ENCODE measurements at regions not wholly inside any gene's neighbourhood (a gene's known extent, or its start where the extent isn't known, plus 50 kb on each side); places are given as distances from the start of the nearest gene placed in this dataset.

GRCh38 chr3:59517388-59517787, 467.6 kb upstream of the CFAP20DC start:
- Histone ChIP-seq H3K27ac (ENCODE audit: low read depth, low read length) (no peak overlapping the region), H3K9ac (ENCODE audit: low read length) (no peak overlapping the region), H3K27me3 (ENCODE audit: control insufficient read depth, insufficient read depth, low read length) (no peaks in the 10 kb centered on the region), H3K4me1 (ENCODE audit: control insufficient read depth, insufficient read depth, low read length) (peaks cover 18% of the 10 kb centered on the region; the same call in 1 of the 2 replicates), H3K4me3 (ENCODE audit: low read depth, low read length) (no peak overlapping the region), H3K9me3 (ENCODE audit: control insufficient read depth, insufficient read depth, low read depth, low read length) (no peaks in the 10 kb centered on the region), H3K36me3 (ENCODE audit: control insufficient read depth, insufficient read depth, low read length) (no peaks in the 10 kb centered on the region)

GRCh38 chr3:59515966-59516365, 466.1 kb upstream of the CFAP20DC start:
- H3K27ac ChIP-seq (ENCODE audit: low read depth, low read length): no peak overlapping the region
- H3K27me3 ChIP-seq (ENCODE audit: control insufficient read depth, insufficient read depth, low read length): no peaks in the 10 kb centered on the region
- peaks cover 18% of the 10 kb centered on the region; the same call in 1 of the 2 replicates for H3K4me1 ChIP-seq (ENCODE audit: control insufficient read depth, insufficient read depth, low read length)
- no peak overlapping the region for H3K4me3 ChIP-seq (ENCODE audit: low read depth, low read length)
- H3K36me3 ChIP-seq (ENCODE audit: control insufficient read depth, insufficient read depth, low read length): no peaks in the 10 kb centered on the region
- H3K9ac ChIP-seq (ENCODE audit: low read length): no peak overlapping the region
- peaks cover 2% of the 10 kb centered on the region; the same call in 1 of the 2 replicates for H3K9me3 ChIP-seq (ENCODE audit: control insufficient read depth, insufficient read depth, low read depth, low read length)

DNA sequence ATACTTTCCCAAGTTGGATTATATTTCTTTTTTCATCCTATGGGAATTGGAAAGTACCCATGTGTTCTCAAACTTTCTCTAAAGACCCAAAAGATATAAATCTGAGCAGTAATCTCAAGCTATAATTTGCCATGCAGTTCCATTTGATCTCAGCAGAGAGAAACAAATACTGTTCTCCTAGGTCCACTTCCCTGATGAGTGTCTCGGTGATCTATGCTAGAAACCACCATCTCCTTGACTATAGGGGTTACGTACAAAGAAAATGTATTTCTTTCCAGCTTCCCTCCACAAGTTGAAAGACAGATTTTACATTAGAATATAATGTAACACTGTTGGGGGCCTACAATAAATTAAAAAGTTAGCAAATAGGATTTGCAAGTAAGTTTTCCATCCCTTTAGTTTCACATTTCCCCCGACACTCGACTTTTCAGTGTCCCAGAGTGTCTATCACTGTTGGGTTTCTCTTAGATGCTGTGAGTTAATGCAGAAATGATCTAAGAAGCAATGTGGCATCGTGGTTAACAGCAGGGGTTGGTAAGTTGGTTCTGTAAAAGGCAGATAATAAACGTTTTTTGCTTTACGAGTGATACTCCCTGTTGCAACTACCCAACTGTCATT, 465.1 kb upstream of the CFAP20DC start:
- Histone ChIP-seq H3K36me3 (ENCODE audit: control insufficient read depth, insufficient read depth, low read length) (no peaks in the 10 kb centered on the region), H3K27me3 (ENCODE audit: control insufficient read depth, insufficient read depth, low read length) (no peaks in the 10 kb centered on the region), H3K9me3 (ENCODE audit: control insufficient read depth, insufficient read depth, low read depth, low read length) (peaks cover 2% of the 10 kb centered on the region; the same call in 1 of the 2 replicates), H3K9ac (ENCODE audit: low read length) (no peak overlapping the region), H3K27ac (ENCODE audit: low read depth, low read length) (no peak overlapping the region), H3K4me1 (ENCODE audit: control insufficient read depth, insufficient read depth, low read length) (peaks cover 18% of the 10 kb centered on the region; the same call in 1 of the 2 replicates), H3K4me3 (ENCODE audit: low read depth, low read length) (no peak overlapping the region)

- peaks cover 15% of the 10 kb centered on the region; the same call in 1 of the 2 replicates for H3K4me1 ChIP-seq (ENCODE audit: control insufficient read depth, insufficient read depth, low read length)
- no peak overlapping the region for H3K4me3 ChIP-seq (ENCODE audit: low read depth, low read length)
- H3K9ac ChIP-seq (ENCODE audit: low read length): no peak overlapping the region
- no peaks in the 10 kb centered on the region for H3K36me3 ChIP-seq (ENCODE audit: control insufficient read depth, insufficient read depth, low read length)
- H3K27ac ChIP-seq (ENCODE audit: low read depth, low read length): no peak overlapping the region
- H3K27me3 ChIP-seq (ENCODE audit: control insufficient read depth, insufficient read depth, low read length): no peaks in the 10 kb centered on the region
- peaks cover 2% of the 10 kb centered on the region; the same call in 1 of the 2 replicates for H3K9me3 ChIP-seq (ENCODE audit: control insufficient read depth, insufficient read depth, low read depth, low read length)
These were observed 463.7 kb upstream of the CFAP20DC start for GRCh38 chr3:59513570-59513969.

DNA sequence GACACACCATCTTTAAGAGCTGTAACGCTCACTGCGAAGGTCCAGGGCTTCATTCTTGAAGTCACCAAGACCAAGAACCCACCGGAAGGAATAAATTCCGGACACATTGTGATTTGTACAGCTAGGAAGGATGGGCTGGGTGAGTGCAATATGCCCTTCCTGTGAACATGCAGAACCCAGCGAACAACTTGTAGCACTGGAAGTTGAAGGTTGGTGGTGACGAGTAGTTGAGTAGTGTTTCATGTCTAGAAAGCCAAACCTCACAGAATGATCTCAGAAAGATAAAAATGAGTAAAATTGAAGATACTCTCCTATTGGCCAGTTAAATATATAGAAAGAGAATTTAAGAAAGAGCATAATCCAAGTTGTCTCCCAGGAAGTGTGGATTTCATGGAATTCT, 462.2 kb upstream of the CFAP20DC start:
- peaks cover 2% of the 10 kb centered on the region; the same call in 1 of the 2 replicates for H3K9me3 ChIP-seq (ENCODE audit: control insufficient read depth, insufficient read depth, low read depth, low read length)
- H3K9ac ChIP-seq (ENCODE audit: low read length): no peak overlapping the region
- H3K27ac ChIP-seq (ENCODE audit: low read depth, low read length): no peak overlapping the region
- no peaks in the 10 kb centered on the region for H3K27me3 ChIP-seq (ENCODE audit: control insufficient read depth, insufficient read depth, low read length)
- peaks cover 11% of the 10 kb centered on the region; the same call in 1 of the 2 replicates for H3K4me1 ChIP-seq (ENCODE audit: control insufficient read depth, insufficient read depth, low read length)
- H3K4me3 ChIP-seq (ENCODE audit: low read depth, low read length): no peak overlapping the region
- H3K36me3 ChIP-seq (ENCODE audit: control insufficient read depth, insufficient read depth, low read length): no peaks in the 10 kb centered on the region

DNA sequence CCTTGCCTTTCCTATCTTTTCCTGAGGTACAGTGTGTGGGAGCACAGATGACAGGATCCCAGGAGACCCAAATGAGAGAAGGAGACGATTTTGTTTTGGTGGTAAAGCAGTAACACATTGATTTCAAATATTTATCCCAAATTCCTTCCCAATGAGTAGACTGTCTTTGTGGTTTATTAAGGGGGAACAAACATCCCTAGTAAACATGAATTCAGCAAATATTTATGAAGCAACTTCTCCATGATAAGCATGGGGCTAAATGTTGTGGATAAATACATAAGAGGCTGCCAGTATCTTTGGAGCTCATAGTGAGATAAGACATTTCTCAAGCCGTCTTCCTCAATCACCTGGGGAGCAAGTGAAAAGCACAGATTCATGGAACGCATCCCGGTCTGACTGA, 460.8 kb upstream of the CFAP20DC start:
- Histone ChIP-seq H3K9me3 (ENCODE audit: control insufficient read depth, insufficient read depth, low read depth, low read length) (peaks cover 2% of the 10 kb centered on the region; the same call in 1 of the 2 replicates), H3K36me3 (ENCODE audit: control insufficient read depth, insufficient read depth, low read length) (no peaks in the 10 kb centered on the region), H3K27me3 (ENCODE audit: control insufficient read depth, insufficient read depth, low read length) (no peaks in the 10 kb centered on the region), H3K9ac (ENCODE audit: low read length) (no peak overlapping the region), H3K27ac (ENCODE audit: low read depth, low read length) (no peak overlapping the region), H3K4me3 (ENCODE audit: low read depth, low read length) (no peak overlapping the region), H3K4me1 (ENCODE audit: control insufficient read depth, insufficient read depth, low read length) (peaks cover 6% of the 10 kb centered on the region; the same call in 1 of the 2 replicates)

GRCh38 chr3:59508273-59508672, 458.4 kb upstream of the CFAP20DC start:
- Histone ChIP-seq H3K27ac (ENCODE audit: low read depth, low read length) (no peak overlapping the region), H3K9ac (ENCODE audit: low read length) (no peak overlapping the region), H3K27me3 (ENCODE audit: control insufficient read depth, insufficient read depth, low read length) (no peaks in the 10 kb centered on the region), H3K4me3 (ENCODE audit: low read depth, low read length) (no peak overlapping the region), H3K4me1 (ENCODE audit: control insufficient read depth, insufficient read depth, low read length) (no peaks in the 10 kb centered on the region; the same call in 1 of the 2 replicates), H3K36me3 (ENCODE audit: control insufficient read depth, insufficient read depth, low read length) (no peaks in the 10 kb centered on the region), H3K9me3 (ENCODE audit: control insufficient read depth, insufficient read depth, low read depth, low read length) (peaks cover 2% of the 10 kb centered on the region; the same call in 1 of the 2 replicates)

DNA sequence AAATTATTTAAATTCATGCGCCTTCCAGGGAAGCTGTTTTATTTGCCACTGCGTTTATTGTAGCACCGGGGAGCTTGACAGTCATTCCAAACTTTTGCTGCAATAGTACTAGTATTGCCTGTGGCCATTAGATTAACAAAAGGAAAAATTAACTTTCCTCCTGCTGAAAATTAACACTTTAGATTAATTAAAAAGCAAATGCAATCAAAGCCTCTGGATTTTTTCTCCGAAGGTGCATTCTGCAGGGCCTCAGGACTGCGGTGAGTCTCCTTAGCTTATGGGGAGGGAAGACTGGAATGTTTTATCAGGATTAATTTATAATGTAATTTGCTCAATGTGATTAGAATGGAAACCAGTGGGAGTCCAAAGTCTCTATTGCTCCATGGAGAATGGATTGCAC, 456.4 kb upstream of the CFAP20DC start:
- H3K27me3 ChIP-seq (ENCODE audit: control insufficient read depth, insufficient read depth, low read length): no peaks in the 10 kb centered on the region
- no peaks in the 10 kb centered on the region for H3K9me3 ChIP-seq (ENCODE audit: control insufficient read depth, insufficient read depth, low read depth, low read length)
- H3K27ac ChIP-seq (ENCODE audit: low read depth, low read length): no peak overlapping the region
- no peaks in the 10 kb centered on the region for H3K36me3 ChIP-seq (ENCODE audit: control insufficient read depth, insufficient read depth, low read length)
- no peak overlapping the region for H3K9ac ChIP-seq (ENCODE audit: low read length)
- H3K4me3 ChIP-seq (ENCODE audit: low read depth, low read length): no peak overlapping the region
- no peaks in the 10 kb centered on the region; the same call in 1 of the 2 replicates for H3K4me1 ChIP-seq (ENCODE audit: control insufficient read depth, insufficient read depth, low read length)

- no peaks in the 10 kb centered on the region for H3K9me3 ChIP-seq (ENCODE audit: control insufficient read depth, insufficient read depth, low read depth, low read length)
- H3K4me3 ChIP-seq (ENCODE audit: low read depth, low read length): no peak overlapping the region
- H3K9ac ChIP-seq (ENCODE audit: low read length): no peak overlapping the region
- no peaks in the 10 kb centered on the region; the same call in 1 of the 2 replicates for H3K4me1 ChIP-seq (ENCODE audit: control insufficient read depth, insufficient read depth, low read length)
- no peaks in the 10 kb centered on the region for H3K36me3 ChIP-seq (ENCODE audit: control insufficient read depth, insufficient read depth, low read length)
- H3K27ac ChIP-seq (ENCODE audit: low read depth, low read length): no peak overlapping the region
- H3K27me3 ChIP-seq (ENCODE audit: control insufficient read depth, insufficient read depth, low read length): no peaks in the 10 kb centered on the region
These were observed 453.6 kb upstream of the CFAP20DC start for GRCh38 chr3:59503441-59503840.

DNA sequence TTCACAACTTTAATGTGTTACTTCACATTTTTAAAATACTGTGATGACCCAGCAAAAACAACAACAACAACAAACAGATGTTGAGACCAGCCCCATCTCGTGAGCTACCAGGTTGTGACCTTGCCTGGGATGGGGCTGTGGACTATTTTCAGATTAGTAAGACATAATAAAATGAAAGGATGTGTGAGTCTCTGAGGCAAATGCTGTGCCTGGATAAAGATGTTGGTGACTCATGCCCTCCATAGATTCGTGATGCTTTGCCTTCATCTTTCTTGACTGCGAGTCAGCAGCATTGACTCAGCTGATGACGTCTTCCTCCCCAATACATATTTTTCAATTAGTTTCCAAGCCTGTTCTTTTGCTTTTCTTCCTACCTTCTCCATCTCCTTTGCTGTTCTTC, 453.0 kb upstream of the CFAP20DC start:
- no peaks in the 10 kb centered on the region; the same call in 1 of the 2 replicates for H3K4me1 ChIP-seq (ENCODE audit: control insufficient read depth, insufficient read depth, low read length)
- H3K36me3 ChIP-seq (ENCODE audit: control insufficient read depth, insufficient read depth, low read length): no peaks in the 10 kb centered on the region
- no peak overlapping the region for H3K9ac ChIP-seq (ENCODE audit: low read length)
- no peak overlapping the region for H3K4me3 ChIP-seq (ENCODE audit: low read depth, low read length)
- no peak overlapping the region for H3K27ac ChIP-seq (ENCODE audit: low read depth, low read length)
- no peaks in the 10 kb centered on the region for H3K27me3 ChIP-seq (ENCODE audit: control insufficient read depth, insufficient read depth, low read length)
- H3K9me3 ChIP-seq (ENCODE audit: control insufficient read depth, insufficient read depth, low read depth, low read length): no peaks in the 10 kb centered on the region

GRCh38 chr3:59499954-59500353, 450.1 kb upstream of the CFAP20DC start:
- Histone ChIP-seq H3K27me3 (ENCODE audit: control insufficient read depth, insufficient read depth, low read length) (no peaks in the 10 kb centered on the region), H3K4me1 (ENCODE audit: control insufficient read depth, insufficient read depth, low read length) (no peaks in the 10 kb centered on the region), H3K36me3 (ENCODE audit: control insufficient read depth, insufficient read depth, low read length) (no peaks in the 10 kb centered on the region), H3K4me3 (ENCODE audit: low read depth, low read length) (no peak overlapping the region), H3K9me3 (ENCODE audit: control insufficient read depth, insufficient read depth, low read depth, low read length) (no peaks in the 10 kb centered on the region), H3K9ac (ENCODE audit: low read length) (no peak overlapping the region), H3K27ac (ENCODE audit: low read depth, low read length) (no peak overlapping the region)
